SW 1271 (cell line): ENCODE measurements at regions not wholly inside any gene's neighbourhood (a gene's known extent, or its start where the extent isn't known, plus 50 kb on each side); places are given as distances from the start of the nearest gene placed in this dataset.

Source experiments
- DNase-seq, 2 experiments: peaks; one replicate each; lab custom pipeline; 2025; lab: John Stamatoyannopoulos, UW

GRCh38 chr12:102535306-102535705 lies 54.9 kb upstream of the IGF1 start:
- no peak for DNase-seq

GRCh38 chr12:102534899-102535298 lies 54.5 kb upstream of the IGF1 start:
- DNase-seq = no peak

- DNase-seq = no peak
These were observed 53.3 kb upstream of the IGF1 start for GRCh38 chr12:102533483-102534215.
